ENCODE measurements at regions not wholly inside any gene's neighbourhood (a gene's known extent, or its start where the extent isn't known, plus 50 kb on each side); places are given as distances from the start of the nearest gene placed in this dataset.

- DNase-seq, result no peak
Measured at GRCh38 chr5:145166110-145166509, 669.0 kb downstream of the PRELID2 start.

- no peak for DNase-seq
Measured at GRCh38 chr5:145163876-145164275, 671.3 kb downstream of the PRELID2 start.

DNA sequence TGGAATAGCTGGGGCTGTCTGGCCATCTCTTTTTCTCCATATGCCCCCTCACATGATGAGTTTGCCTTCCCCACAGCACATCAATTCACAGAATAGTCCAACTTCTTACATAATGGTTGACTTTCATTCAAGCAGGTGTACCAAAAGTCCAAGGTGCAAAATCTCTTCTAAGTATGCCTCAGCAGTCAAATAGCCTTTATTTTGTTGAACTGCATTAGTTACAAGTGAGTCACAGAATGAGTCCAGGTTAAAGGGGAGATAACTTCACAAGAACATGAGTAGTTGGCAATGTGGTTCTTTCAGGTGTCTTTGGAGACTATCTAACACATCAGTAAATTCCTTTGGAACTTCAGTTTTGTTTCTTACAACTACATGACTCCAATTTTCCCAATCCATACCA lies 672.5 kb downstream of the PRELID2 start:
- no peak for DNase-seq

DNA sequence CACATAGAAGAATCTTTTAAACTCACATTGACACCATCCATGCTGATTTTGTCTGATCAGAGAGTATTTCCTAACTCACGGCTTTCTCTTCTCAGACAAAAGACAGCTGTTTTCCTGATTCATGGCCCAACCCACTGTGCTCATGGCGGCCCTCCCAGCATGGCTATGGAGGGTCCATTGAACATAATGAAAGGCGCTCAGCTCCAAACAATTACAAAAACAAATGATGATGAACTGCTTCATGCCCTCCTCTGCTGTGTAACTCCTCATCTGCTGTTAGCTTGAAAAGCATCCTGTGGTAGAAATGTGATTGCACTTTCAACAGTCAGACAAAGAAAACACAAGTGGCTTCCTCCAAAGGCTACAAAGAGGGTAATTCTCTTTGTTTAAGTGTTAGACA lies 673.8 kb downstream of the PRELID2 start:
- peak; percentile 78 for DNase-seq

DNA sequence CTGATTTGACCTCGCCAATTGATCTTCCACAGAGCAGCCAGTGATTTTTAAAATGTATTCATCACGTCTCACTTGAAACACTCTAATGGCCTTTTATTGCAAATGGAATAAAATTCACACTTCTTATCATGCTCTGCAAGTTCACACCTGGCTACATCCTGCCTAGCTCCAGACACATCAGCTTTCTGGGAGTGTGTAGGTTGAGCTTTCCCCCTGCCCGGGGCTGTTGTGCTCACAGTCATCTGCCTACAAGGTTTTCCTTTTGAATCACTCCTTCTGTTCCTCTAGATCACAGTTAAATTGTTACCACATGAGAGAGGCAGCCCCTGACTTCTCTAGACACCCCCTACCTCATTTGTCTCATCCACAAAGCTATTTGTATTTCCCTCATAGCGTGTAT lies 674.5 kb downstream of the PRELID2 start:
- DNase-seq, result peak; percentile 6

- peak; percentile 62 for DNase-seq
Measured at GRCh38 chr5:145158730-145159129, 676.4 kb downstream of the PRELID2 start.

DNA sequence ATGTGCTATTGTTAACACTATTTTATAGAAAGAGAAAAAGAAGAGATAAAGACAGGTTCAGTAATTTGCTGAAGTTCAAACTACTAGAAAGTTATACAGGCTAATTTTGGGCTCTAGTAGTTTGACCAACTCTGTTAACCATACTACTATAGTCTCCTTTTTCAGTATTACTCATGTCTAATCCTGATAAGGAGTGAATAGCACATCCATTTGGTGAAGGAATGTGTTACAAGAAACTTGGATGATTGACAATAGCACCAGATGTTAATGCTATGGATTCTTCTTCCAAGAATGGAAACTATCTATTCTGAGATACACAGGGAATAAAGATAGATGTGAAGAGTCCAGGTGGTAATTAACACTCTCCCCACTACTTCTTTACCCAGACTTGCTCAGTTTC lies 677.3 kb downstream of the PRELID2 start:
- DNase-seq, result no peak

- DNase-seq, result no peak
Measured at GRCh38 chr5:145141534-145141933, 693.6 kb downstream of the PRELID2 start.

- DNase-seq, result no peak
Measured at GRCh38 chr5:145130996-145131395, 704.1 kb downstream of the PRELID2 start.

GRCh38 chr5:145129797-145130196 lies 705.3 kb downstream of the PRELID2 start:
- no peak for DNase-seq

DNA sequence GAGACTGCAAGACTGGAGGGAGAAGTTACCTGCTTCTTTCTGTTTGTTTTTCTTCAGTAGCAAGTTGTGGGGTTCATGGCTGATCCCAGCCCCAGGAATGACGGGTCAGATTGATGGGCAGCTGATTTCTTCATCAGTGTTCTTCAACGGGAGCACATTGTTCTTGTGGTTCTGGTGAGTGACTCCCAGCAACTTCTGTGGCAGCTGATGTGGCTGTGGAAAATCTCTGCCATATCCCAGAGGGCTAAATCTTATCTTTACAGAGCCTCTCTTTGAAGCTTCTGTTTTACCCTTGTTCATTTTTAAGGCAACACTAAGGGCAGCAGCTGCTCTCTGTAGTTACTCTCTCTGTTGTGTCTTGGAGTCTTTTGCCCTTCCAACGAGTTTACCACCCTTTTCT lies 710.3 kb downstream of the PRELID2 start:
- DNase-seq, result no peak

DNA sequence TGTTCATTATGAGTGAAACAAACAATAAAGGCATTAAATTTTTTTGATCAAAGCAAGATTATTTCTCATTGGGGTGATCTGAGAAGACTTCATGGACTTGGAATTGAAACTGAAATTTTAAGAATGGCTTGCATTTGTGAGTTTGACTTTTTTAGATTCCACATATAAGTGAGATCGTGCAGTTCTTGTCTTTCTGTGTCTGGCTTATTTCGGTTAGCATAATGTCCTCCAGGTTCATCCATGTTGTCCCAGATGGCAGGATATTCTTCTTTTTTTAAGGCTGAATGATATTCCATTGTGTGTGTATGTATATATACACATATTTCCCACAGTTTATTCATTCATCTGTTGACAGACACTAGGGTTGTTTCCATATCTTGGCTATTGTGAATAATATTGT lies 716.5 kb downstream of the PRELID2 start:
- DNase-seq, result no peak

DNA sequence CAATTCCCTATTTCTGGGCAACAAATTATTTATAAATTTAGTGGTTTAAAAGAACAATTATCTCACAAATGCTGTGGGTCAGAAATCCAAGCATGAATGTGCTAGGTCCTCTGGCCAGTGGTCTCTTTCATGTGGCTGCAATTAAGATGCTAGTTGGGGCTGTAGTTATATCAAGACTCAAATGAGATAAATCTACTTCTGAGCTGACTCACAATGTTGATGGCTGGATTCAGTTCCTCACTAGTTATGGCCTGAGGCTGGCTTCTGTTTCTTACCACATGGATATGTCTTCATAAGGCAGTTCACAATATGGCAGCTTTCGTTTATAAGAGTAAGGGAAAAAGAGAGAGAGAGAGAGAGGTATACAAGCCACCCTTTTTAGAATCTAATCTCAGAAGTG lies 717.0 kb downstream of the PRELID2 start:
- no peak for DNase-seq

- no peak for DNase-seq
Measured at GRCh38 chr5:145117285-145117684, 717.9 kb downstream of the PRELID2 start.

DNA sequence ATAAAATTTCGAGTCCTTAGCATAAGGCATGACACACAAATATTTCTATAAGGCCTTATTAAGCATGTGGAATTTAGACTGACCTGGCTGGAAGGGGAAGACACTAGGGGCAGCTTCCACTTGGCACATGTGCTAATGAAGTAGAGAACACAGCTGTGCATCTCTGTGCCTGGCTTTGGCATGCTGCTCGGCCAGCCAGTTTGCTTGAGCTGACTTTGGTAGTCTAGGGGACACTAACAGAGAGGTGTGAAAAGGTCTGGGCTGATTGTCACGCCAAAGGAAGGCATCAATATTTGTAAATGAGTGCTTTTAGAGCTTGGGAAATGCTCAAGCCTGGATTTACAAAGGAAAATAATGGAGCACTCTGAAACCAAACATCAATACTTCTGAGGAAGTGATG lies 723.7 kb downstream of the PRELID2 start:
- DNase-seq, result no peak

DNA sequence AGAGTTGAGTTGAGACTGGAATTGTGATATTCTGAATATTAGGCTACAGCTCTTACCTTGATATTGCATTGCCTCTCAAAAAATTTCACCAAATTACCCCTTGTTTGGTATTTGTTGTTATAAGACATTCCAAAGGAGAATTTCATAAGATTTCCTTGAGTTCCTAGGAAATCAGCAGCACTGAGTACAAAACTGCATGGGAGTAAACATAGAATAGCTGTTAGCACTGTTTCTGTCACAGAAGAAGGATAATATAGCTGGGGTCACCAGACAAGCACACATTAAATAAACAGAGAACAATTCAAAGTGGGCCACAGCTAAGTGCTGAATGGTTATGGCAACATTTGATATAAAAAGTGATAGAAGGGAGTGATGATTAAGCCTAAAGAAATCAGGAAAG lies 724.3 kb downstream of the PRELID2 start:
- no peak for DNase-seq

DNA sequence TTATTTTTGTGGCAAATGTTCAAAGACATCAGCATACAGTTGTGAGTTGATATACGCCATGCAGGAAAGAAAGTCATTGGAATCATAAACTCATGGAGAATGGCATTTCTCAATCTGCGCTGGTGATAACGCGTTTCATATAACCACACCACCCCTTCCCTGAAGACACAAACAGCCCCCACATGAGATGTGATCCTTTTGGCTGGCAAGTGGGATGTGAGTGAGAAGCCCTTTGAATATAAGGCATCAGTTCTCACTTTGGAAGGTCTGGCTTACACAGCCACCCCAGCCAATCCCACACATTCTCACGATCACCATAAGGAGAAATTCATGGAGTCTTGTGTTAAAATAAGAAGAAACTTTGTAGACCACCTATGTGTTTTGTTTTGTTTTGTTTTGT lies 725.0 kb downstream of the PRELID2 start:
- no peak for DNase-seq

- DNase-seq, result no peak
Measured at GRCh38 chr5:145105384-145105783, 729.8 kb downstream of the PRELID2 start.

GRCh38 chr5:145104106-145104505 lies 731.0 kb downstream of the PRELID2 start:
- no peak for DNase-seq

GRCh38 chr5:145101246-145101645 lies 733.9 kb downstream of the PRELID2 start:
- DNase-seq, result no peak

- DNase-seq, result no peak
Measured at GRCh38 chr5:145090115-145090514, 745.0 kb downstream of the PRELID2 start.

- DNase-seq, result no peak
Measured at GRCh38 chr5:145084834-145085233, 750.3 kb downstream of the PRELID2 start.

GRCh38 chr5:145077028-145077427 lies 758.1 kb downstream of the PRELID2 start:
- no peak for DNase-seq

GRCh38 chr5:145076040-145076439 lies 759.1 kb downstream of the PRELID2 start:
- no peak for DNase-seq

DNA sequence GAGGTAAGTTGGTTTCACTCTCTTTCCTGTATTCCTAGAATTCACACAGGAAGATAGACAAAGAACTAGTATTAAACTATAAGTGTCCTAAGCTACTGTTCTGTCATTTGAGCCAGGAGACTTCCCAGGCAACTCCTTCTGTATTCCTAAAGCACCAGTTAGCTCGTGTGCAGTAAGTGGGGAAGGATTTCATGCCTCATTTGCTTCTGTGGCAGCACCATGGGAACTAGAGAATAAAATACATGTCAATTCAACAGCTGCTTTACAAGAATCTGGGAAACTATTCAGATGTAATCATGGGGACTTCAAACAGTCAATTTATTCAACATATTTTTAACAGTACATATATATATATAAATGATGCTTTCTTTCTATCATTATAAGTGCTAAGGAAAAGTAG lies 762.3 kb downstream of the PRELID2 start:
- peak; percentile 78 for DNase-seq

DNA sequence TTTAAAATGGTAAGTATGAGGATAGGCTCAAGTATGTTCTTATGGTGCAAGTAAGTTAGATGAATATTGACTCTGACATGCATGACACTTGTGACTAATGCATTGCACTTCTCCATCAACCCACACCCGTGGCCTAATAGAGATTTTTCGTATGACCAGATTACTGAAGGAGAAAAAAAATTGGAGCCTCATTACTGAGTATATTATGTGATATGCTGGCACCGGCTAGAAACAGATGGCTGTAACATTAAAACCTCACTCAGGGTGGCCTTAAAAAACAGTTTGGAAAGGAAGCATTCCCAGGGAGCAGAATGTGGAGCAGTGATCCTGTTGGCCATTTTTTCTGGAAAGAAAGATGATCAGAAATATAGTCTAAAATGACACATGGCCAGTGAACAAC lies 766.4 kb downstream of the PRELID2 start:
- DNase-seq, result no peak
